NB4 (cell line): ENCODE measurements at regions not wholly inside any gene's neighbourhood (a gene's known extent, or its start where the extent isn't known, plus 50 kb on each side); places are given as distances from the start of the nearest gene placed in this dataset.

Experiments used
- MYC ChIP-seq: IDR thresholded peaks from 2 replicates; pipeline ENCODE4 v1.6.1; 2011; ENCODE audit warnings: low read depth, low read length
- POLR2A ChIP-seq: IDR thresholded peaks from 2 replicates; pipeline ENCODE4 v1.6.1; 2011; ENCODE audit warnings: mild to moderate bottlenecking; ENCODE audit not compliant: insufficient read length; ENCODE audit errors: extremely low read depth
- TF ChIP-seq, protein P1 (sequence below): IDR thresholded peaks from one replicate; pipeline ENCODE4 v1.5.1; 2012; ENCODE audit warnings: low read depth, low read length

DNA sequence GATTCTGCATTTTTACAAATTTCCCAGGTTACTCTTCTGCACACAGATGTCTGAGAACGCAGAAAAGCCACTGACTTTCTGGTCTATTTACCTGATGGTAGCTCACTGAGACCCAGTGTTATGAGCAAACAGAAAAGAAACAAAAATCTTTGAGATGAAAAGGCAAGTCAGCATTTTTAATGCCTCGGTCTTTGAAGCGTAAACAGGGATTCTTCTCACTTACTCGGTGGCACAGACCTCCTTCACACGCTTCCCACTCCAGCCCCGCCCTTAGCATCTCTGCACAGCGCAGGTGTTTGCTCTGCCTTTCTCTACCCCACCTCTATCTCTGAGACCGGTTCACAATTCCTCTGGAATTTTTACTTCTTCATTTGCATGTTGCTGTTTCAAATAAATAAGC is 195.0 kb upstream of the IRX1 start:
- no peak for TF ChIP-seq POLR2A
- TF ChIP-seq, protein P1, sequence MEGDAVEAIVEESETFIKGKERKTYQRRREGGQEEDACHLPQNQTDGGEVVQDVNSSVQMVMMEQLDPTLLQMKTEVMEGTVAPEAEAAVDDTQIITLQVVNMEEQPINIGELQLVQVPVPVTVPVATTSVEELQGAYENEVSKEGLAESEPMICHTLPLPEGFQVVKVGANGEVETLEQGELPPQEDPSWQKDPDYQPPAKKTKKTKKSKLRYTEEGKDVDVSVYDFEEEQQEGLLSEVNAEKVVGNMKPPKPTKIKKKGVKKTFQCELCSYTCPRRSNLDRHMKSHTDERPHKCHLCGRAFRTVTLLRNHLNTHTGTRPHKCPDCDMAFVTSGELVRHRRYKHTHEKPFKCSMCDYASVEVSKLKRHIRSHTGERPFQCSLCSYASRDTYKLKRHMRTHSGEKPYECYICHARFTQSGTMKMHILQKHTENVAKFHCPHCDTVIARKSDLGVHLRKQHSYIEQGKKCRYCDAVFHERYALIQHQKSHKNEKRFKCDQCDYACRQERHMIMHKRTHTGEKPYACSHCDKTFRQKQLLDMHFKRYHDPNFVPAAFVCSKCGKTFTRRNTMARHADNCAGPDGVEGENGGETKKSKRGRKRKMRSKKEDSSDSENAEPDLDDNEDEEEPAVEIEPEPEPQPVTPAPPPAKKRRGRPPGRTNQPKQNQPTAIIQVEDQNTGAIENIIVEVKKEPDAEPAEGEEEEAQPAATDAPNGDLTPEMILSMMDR: no peak
- no peak for TF ChIP-seq MYC
